ENCODE measurements at regions not wholly inside any gene's neighbourhood (a gene's known extent, or its start where the extent isn't known, plus 50 kb on each side); places are given as distances from the start of the nearest gene placed in this dataset.

DNA sequence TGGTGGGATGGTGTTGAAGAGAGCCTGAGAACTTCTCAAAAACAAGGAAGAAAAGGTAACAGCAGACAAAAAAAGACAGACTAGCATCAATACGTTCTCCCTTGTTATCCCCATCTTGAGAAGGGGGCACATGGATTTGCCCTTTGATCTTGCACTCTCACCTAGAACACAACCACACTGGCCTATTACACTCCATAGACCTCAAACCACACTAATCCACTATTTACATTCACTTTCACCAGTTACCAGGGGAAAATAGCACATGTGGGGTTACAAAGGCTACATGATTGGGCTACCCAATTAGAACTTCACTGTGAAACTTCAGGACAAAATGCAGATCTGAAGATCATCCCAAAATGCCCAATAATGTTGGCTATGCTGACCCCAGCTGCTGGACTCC, 72.6 kb upstream of the SELENOP start:
- no peak for TF ChIP-seq EZH2 (IDR thresholded peaks at IDR 0.05; ENCODE audit: low read length, unreplicated experiment)
- TF ChIP-seq, protein P1, sequence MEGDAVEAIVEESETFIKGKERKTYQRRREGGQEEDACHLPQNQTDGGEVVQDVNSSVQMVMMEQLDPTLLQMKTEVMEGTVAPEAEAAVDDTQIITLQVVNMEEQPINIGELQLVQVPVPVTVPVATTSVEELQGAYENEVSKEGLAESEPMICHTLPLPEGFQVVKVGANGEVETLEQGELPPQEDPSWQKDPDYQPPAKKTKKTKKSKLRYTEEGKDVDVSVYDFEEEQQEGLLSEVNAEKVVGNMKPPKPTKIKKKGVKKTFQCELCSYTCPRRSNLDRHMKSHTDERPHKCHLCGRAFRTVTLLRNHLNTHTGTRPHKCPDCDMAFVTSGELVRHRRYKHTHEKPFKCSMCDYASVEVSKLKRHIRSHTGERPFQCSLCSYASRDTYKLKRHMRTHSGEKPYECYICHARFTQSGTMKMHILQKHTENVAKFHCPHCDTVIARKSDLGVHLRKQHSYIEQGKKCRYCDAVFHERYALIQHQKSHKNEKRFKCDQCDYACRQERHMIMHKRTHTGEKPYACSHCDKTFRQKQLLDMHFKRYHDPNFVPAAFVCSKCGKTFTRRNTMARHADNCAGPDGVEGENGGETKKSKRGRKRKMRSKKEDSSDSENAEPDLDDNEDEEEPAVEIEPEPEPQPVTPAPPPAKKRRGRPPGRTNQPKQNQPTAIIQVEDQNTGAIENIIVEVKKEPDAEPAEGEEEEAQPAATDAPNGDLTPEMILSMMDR (conservative IDR thresholded peaks at IDR 0.05; ENCODE audit: low read depth, low read length), result no peak
- TF ChIP-seq EZH2phosphoT487 (IDR thresholded peaks at IDR 0.05; ENCODE audit: borderline replicate concordance, low read length), result no peak

All from PC-3 (cell line).